Keratinocyte (primary cell): ENCODE measurements at regions not wholly inside any gene's neighbourhood (a gene's known extent, or its start where the extent isn't known, plus 50 kb on each side); places are given as distances from the start of the nearest gene placed in this dataset.

Source experiments
- EZH2 ChIP-seq: IDR thresholded peaks from one replicate; pipeline ENCODE4 v1.6.1; 2012; ENCODE audit warnings: inconsistent platforms, mild to moderate bottlenecking, low read length, moderate library complexity
- TF ChIP-seq, protein P1 (sequence below), 3 experiments: IDR thresholded peaks in 1 of 3; conservative IDR thresholded peaks in 1 of 3; optimal IDR thresholded peaks in 1 of 3; 2 replicates in 2 of 3; 3 replicates in 1 of 3; pipeline versions ENCODE3 to v1.5.1; 2011; ENCODE audit warnings: low read length in 3 of 3, mild to moderate bottlenecking in 3 of 3, moderate library complexity in 2 of 3, control low read depth in 1 of 3, inconsistent platforms in 1 of 3; ENCODE audit not compliant: insufficient read depth in 2 of 3; ENCODE audit errors: extremely low read depth in 1 of 3

DNA sequence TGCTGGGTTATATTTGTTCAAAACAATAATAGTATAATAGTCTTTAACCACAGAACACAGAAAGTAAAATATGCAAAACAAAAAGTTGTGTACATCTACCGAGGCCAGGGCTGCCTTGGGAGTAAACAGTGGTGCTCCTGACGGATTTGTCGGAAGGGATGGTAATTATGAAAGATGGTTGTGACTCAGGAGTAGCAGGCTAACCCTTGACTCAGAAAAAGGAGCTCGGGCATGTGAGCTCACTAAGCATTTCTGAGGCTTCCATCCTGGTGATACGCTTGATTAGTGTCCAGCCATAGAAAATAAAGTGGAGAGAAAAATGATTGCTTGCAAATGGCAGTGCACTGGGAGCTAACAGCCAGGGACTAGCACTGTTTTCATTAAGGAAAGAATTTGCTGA lies 53.2 kb upstream of the SPANXB1 start:
- TF ChIP-seq, protein P1, sequence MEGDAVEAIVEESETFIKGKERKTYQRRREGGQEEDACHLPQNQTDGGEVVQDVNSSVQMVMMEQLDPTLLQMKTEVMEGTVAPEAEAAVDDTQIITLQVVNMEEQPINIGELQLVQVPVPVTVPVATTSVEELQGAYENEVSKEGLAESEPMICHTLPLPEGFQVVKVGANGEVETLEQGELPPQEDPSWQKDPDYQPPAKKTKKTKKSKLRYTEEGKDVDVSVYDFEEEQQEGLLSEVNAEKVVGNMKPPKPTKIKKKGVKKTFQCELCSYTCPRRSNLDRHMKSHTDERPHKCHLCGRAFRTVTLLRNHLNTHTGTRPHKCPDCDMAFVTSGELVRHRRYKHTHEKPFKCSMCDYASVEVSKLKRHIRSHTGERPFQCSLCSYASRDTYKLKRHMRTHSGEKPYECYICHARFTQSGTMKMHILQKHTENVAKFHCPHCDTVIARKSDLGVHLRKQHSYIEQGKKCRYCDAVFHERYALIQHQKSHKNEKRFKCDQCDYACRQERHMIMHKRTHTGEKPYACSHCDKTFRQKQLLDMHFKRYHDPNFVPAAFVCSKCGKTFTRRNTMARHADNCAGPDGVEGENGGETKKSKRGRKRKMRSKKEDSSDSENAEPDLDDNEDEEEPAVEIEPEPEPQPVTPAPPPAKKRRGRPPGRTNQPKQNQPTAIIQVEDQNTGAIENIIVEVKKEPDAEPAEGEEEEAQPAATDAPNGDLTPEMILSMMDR (optimal IDR thresholded peaks at IDR 0.05 in 1 of 3, IDR thresholded peaks at IDR 0.05 in 1 of 3, conservative IDR thresholded peaks at IDR 0.05 in 1 of 3; ENCODE audit: extremely low read depth in 1 of 3, insufficient read depth in 2 of 3, low read length in 3 of 3) = no peak
- no peak for TF ChIP-seq EZH2
